HG03460 (cell line): ENCODE measurements at regions not wholly inside any gene's neighbourhood (a gene's known extent, or its start where the extent isn't known, plus 50 kb on each side); places are given as distances from the start of the nearest gene placed in this dataset.
"Not testable (repeated sequence)": the region's sequence is repeated elsewhere in the genome, so short reads cannot be mapped to it uniquely, and the experiment has no call there.

ENCODE experiments used
- ATAC-seq: cut with Tn5 transposase; IDR thresholded peaks from one replicate; pipeline ENCODE4 v1.9.1; 2021; ENCODE audit not compliant: unreplicated experiment

DNA sequence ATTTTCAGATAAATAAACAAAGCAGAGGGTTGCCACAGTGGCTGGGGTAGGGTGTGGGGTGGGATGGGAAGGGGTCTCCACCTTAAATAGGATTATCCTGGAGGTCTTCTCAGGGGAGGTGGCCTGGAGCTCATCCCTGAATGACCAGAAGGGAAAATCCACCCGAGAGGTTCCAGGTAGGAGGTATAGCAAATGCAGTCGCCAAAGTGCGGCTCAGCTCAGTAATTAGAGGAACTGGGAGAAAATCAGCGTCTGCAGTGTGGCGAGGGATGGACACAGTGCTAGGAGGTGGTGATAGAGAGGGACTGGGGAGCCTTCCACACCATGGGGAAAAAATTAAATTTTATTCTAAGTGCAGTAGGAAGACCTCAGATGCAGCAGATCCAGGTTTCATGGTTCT, 584.5 kb downstream of the MATN1 start:
- no peak for ATAC-seq

DNA sequence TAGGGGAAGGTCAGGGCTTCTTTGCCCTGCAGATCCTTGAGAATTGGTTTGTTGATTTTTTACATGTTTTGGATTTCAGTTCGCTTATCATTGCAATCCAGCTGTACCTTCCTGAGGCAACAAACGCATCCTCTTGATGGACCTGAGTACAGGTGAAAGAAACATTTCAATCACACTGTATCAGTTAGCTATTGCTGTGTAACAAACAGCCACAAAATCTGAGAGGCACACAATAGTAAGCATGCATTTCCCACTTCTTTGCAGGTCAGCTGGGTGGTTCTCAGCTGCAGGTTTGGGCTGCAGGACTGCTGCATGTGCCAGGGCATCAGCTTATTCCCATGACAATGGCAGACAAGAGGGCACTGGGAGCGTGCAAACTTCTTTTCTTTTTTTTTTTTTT, 586.4 kb downstream of the MATN1 start:
- ATAC-seq: no peak

DNA sequence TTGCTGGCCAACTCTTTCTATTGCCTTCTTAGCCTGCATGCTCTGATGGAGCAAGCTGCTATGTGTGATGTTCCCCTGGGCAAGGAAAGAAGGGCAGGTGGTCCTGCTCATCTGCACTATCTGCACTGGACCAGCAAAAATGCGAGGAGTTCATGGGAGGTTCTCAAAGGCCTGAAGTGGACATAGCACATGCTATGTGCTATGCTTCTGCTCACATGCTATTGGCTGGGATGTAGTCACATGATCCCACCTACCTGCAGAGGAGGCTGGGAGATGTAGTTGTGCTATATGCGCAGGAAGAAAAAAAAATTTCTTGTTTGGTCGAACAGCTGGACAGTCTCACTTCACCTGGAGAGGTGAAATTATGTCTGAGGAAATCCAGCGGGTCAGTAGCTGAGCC, 587.7 kb downstream of the MATN1 start:
- no peak for ATAC-seq

DNA sequence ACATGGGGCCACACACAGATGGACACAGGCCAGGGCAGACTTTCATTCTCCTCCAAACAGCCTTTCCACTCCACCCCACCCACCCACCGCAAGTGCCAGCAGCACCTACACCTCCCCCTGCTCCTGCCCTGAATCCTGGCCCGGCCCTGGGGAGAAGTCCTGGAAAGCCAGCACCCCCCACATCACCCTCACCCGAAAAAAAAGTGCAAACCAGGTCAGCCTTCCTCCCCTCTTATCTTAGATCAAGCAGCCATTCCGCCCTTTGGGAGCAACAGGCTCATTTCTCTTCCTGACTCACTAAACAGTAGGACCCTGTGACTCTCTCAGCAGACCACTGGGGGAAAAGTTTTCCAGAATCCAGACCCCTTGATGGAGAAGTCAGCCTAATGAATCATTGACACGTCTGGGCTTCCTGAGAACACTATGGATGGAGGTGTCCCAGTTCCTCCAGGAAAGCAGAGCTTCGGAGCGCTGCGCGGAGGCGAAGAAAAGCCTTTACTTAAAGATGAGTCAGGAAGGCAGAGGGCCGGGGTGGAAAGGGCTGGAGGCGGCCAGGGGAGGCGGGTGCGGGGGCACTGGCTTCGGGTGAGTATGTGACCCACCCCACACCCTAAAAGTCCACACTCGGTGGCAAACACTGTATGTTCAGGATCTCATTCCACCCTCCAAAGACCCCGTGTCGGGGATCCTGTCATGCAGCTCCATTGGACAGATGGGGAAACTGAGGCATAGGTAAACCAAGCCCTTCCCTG, 588.7 kb downstream of the MATN1 start:
- no peak for ATAC-seq

DNA sequence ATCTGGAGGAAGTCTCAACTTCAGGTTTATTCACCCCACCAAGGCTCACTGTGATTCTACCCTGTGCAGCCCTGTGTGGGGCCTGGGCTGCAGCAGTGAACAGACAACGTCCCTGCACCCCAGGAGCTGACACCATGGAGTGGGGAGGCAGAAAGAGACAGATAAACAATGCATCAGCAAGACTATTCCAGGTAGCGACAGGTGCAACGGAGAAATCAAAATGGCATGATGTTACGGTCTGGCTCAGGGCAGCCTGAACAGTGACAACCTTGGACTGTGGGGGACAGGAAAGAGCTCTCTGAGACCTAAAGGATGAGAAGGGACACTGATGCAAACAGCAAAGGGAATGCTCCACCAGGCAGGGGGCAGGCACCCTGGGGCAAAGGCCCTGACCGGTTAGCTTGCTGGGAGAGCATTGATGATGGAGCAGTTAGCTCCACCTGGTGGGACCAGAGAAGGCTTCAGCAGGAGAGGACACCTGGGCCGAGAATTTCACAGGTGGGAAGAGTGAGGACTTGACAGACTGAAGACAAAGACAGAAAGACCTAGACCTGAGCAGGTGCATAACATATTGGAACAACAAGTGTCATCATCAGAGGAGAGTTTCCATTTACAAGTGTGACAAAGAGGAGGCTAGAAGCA, 589.9 kb downstream of the MATN1 start:
- ATAC-seq: no peak

DNA sequence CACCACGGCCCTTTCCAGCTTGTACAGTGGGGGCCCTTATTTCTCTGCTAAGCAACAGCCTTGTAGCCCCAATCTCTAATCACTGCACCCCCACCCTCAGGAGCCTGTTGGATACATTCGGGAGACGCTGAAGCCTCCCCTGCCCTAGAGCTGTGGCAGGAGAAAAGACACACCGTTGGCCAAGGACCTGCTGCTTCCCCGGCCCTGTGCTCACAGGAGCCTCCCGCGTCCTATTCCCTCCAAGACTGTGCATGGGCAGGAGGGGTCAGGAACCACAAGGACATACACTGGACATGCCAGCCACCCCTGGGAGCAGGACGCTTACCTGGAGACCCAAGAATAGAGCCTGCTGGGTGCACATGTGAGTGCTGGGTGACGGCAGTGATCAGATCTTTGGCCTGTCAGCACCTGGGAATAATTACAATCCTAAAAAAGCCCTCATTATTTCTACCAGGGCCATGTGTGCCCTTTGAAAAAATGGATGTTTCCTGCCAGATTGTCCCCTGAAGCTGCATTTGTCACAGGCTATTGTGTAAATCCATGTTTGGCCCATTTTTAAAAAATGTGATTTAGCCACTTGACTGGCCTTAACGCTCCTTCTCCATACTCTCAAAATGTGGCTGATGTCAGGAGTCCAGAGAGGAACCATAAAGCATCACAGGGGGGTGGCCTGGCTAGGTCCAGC, 590.6 kb downstream of the MATN1 start:
- no peak for ATAC-seq

DNA sequence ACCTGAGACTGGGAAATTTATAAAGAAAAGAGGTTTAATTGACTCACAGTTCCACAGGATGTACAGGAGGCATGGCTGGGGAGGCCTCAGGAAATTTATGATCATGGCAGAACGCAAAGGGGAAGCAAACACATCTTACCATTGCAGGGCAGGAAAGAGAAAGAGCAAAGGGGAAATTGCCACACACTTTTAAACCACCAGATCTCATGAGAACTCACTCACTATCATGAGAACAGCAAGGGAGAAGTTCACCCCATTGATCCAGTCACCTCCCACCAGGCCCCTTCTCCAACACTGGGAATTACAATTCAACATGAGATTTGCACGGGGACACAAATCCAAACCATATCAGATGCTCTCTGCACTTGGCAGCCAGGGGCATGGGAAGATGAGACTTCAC, 592.8 kb downstream of the MATN1 start:
- ATAC-seq: not testable (repeated sequence)

DNA sequence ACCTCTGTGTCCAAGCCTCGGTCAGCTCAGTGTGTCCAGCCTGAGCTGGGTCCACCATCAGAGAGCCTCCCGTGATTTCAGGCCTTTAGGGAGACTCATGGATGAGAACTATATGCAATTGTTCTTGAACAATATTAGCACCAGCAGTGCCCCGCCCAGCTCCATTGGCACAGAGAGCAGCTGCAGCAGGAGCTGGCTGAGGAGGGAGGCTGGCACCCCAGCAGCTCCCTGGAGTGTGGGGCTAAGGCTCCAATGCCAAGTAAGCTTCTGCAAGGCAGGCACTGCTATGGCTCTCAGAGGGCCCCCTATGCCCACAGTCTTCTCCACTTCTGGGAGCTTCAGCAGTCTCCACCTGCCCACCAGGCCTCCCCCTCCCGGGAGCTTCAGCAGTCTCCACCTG, 593.3 kb downstream of the MATN1 start:
- no peak for ATAC-seq

DNA sequence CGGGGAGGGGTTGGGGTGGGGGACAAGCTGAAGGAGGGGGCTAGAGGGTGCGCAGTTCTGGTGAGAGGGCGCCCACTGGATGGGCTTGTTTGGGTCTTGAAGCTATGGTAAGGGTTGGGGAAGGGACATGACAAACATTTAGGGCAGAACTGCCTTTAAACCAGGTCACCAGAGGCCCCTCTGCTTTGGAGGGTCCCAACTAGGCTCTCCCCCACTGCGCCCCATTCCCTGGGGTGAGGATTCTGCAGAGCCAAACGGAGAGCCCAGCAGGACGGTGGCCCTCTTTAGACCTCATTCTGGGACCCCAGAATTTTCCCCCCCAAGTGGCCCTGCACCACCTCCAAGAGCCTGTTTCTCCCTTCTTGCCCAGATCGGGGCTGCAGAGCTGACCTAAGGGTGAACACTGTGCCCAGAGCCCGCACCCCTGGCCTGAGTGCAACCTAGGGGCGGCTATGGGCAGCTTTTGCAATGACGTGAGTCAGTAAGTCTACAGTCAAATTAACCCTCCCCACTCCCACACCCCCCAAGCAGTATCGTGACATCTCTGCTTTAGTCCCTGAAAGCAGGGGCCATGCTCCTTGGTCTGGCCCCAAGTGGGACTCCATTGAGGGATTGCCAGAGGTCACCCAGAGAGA, 593.8 kb downstream of the MATN1 start:
- ATAC-seq: no peak

DNA sequence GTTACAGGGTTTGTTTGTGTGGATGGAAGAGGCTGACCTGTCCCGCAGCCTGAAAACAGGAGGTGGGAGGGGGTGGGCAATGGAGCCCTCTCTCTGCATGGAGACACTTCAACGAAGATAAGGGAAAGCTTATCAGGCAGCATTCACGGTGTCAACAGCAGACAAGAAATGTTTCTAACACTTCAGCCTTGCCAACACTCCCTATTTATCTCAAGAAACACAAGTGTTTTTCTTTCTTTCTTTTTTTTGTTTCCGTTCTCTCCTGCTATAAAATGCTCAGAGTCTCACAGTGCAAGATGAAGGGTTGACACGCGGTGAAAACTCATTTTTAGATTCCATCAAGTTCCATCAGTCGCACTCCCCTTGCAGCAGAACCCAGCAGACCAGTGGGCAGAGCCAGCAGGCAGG, 594.4 kb downstream of the MATN1 start:
- ATAC-seq: no peak

DNA sequence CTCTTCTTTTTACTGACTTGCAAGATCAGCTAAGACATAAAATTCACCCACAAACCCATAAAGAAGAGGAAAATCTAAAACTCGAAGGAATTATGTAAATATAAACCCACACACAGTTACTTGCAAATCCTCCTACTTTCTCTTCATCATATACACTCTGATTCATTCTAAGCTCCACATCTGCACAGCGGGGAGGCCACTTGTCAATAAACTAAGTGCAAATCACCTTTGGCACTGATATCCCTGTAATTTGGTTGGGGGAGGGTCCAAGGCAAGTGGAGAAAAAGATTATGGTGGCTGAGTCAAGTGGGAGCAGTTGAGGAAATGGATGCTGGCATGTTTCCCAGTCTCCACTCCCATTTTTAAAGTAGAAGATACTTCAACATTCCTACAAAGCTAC, 596.5 kb downstream of the MATN1 start:
- no peak for ATAC-seq

DNA sequence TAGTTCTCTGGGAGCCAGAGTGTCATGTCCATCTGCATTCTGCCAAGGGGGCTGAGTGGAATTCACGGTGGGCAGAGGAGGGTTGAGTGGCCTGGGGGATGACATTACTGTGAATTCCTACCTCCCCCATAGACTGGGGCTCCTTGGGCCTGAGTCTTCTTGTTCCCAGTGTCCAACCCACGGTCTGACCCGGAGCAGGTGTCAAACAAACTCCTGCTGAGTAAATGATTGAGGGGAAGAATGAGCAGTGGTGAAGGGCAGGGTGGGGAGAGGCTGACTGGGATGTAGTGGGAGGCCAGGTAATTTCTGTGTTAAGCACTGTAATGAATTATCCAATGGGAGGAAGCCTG, 597.6 kb downstream of the MATN1 start:
- ATAC-seq: no peak

DNA sequence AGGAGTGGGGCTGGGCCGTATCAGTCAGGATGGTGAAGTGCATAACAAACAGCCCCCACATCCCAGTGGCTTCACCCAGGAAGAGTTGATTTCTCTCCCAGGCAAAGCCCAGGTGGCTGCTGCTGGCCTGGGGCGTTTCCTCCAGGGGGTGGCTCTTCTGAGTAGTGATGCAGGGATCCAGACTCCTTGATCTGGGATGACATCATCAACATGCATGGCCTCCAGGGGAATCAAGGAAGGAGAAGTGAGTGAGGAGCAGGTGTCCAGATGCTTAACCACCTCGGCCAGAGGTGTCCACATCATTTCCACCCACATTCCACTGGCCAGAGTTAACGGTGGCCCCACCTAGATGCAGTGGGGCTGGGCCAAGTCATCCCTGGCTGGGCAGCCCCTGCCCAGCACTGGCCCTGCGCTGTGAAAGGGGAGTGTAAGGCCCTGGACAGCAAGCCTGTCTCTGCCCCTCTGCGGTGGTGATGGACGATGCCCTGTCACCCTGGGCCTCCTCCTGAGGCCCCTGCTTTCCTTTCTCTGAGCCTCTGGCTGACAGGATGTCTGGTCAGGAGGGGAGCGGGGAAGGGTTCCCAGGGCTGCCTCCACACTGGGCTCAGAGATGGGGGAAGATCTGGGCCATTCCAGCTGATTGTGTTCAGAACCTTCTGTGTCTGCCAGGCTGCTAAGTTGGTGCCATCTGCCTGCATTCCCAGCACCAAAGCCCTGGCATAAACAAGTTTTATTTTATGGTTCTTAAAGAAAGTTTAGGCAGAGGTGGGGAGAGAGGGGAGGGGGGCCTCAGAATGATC, 598.2 kb downstream of the MATN1 start:
- no peak for ATAC-seq

DNA sequence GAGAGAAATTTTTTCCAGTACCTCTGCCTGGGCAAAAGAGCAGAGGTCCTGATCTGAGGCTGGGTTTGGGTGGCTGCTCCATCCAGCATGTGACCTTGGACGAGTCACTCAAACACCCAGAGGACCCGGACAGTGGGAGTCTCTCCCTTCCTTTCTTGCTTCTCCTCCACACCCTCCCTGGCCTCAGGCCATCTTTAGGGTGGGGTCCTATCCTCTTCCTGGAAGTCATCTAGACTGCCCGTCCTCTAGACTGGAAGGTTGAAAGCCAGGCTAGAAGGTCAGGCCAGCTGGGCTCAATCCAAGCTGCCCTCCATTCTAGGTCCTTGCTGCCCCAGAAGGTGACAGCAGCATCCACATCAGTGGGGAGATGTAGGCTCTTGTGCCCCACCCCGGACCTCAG, 599.5 kb downstream of the MATN1 start:
- no peak for ATAC-seq

DNA sequence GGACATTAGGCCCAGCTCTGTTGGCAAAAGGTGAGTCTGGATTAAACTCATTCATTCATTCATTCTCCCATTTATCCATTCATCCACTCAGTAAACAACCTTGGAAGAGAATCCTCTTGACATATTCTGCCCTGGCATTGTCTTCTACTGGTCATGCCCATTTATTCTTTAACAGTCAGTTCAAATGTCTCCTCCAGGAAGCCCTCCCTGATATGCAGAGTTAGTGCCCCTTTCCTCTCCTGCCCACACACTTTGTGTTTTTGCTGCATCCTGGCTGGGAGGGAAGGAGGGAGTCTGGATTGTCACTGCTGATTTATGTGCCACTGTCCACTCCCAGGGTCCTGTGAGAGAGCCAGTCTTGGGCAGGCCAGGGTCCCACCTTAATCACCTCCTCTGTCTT, 600.3 kb downstream of the MATN1 start:
- ATAC-seq: no peak

DNA sequence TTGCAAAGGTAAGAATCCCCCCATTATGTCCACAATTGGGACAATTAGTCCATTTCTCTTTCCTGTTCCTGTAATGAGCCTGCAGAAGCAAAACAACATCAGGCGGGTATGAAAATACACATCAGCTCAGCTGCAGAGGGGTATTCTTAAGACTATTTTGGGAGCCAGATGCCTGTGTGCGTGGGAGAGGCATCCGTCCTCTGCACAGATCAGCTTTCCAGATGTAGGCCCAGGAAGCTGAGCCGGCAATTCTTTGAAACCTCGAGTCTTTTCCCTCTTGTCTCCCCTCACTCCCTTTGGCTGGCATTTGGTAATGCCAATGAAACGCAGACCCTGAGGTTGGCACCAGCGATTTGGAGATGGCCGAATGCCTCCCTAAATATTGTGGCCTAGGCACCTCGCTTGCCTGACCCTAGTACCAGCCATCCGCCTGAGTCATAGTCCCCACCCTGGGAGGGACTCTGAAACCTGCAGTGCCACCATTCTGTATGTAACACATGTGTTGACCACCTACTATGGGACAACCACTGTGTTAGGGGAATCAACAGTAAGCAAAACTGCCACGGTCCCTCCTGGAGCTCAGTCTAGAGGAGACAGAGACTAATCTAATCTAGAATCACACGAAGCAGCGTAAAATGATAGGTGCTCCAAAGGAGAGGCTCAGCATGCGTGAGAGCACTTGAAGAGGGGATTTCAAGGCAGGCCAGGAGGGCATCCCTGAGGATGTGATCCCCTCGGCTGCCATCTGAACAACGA, 603.0 kb downstream of the MATN1 start:
- no peak for ATAC-seq

DNA sequence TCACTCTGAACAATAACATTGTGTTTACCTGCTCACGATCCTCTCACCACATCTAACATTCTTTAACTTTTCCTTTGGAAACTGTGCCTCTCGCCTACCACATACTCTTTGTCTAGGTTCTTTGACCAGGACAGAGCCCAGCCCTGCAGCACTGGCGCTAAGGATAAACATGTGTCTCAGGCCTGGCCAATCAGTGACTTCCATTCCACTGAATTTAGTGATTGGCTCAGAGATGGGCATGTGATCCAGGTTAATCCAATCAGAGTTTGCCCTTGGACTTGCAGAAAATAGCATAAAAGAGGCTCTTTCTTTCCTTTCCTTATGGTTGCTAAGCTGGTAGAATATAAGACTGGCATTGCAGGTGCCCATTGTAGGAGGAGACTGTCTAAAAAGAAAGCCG, 605.7 kb downstream of the MATN1 start:
- no peak for ATAC-seq

DNA sequence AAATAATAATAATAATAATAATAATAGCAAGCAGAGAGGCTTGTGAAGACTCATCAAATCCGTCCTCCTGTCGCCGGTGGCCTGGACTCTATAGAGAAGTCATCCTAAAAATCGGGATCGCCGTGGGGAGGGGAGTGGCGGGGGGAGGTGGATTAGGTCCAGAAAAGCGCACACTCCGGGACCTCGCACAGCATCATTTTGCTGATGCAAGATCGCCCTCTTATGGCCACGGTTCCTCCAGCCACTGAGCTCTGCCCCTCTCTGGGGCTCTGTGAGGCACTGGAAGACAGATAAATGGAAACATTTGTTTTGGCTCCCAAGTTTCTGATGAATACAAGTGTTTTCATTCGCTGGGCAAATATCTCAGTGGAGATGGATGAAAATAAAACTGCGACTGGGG, 612.0 kb downstream of the MATN1 start:
- no peak for ATAC-seq

DNA sequence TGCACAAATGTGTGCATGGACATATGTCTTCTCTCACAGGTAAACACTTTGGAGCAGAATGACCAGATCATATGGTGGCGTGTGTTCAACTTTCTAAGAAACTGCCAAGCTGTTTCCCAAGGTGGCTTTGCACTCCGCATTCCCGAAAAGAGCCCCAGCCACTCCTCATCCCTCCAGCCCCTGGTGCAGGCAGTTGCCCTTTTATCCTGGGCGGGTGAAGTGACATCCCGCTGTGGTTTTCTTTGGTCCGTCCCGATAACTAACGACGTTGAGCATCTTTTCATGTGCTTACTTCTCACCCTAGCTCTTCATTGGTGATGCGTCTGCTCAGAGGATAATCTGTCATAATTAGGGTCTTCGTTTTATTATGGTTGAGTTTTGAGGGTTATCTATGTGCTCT, 612.5 kb downstream of the MATN1 start:
- no peak for ATAC-seq

DNA sequence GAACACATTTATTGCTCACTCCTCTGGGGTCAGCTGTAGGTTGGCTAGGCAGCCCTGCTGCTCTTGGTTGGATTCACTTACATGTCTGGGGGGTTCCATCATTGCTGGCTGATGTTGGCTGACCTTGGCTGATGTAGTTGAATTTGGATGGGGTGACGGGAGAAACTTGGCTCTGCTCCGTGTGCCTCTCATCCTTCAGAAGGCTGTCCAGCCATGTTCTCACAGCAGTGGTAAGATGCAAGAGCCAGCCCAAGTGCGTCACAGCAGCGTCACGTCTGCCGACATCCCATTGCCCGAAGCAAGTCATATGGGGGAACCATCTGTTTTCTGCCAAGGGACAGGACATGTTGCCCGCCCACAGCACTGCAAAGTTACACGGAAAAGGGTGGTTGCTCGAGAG, 613.5 kb downstream of the MATN1 start:
- no peak for ATAC-seq
